AG04450 (cell line): ENCODE measurements at regions not wholly inside any gene's neighbourhood (a gene's known extent, or its start where the extent isn't known, plus 50 kb on each side); places are given as distances from the start of the nearest gene placed in this dataset.

Experiments
- CTCF ChIA-PET: fragments of 300-600, 350-600 bp; formaldehyde crosslinking; extraction: SDS; loops from one replicate; lab custom pipeline; 2022; ENCODE audit warnings: antibody characterized with exemption, inconsistent platforms; lab: Charles Lee
- POLR2A ChIA-PET: fragments of 350-600 bp; formaldehyde crosslinking; extraction: SDS; loops from one replicate; lab custom pipeline; 2021; ENCODE audit warnings: antibody characterized with exemption, inconsistent platforms; lab: Yijun Ruan, JAX
- DNase-seq: peaks from one replicate; pipeline ENCODE4 v3.0.0-alpha.2; 2011; ENCODE audit warnings: low read depth, low spot score
- H3K27ac ChIP-seq: one replicate; pipeline ENCODE4 v1.5.1; 2012; ENCODE audit warnings: low read depth, low read length, control low read depth
- H3K27me3 ChIP-seq: one replicate; pipeline ENCODE4 v1.6.0; 2012; ENCODE audit warnings: low read length; ENCODE audit not compliant: control insufficient read depth, insufficient read depth
- H3K4me3 ChIP-seq: 2 replicates; pipeline ENCODE4 v1.5.1; 2011; ENCODE audit warnings: mild to moderate bottlenecking, low read depth, low read length, control low read depth
- H3K9me3 ChIP-seq: 2 replicates; pipeline ENCODE4 v1.5.1; 2012; ENCODE audit warnings: low read length; ENCODE audit not compliant: control insufficient read depth, insufficient read depth
- TF ChIP-seq, protein P1 (sequence below): IDR thresholded peaks from 2 replicates; pipeline ENCODE4 v1.5.1; 2011; ENCODE audit warnings: low read depth, low read length, control low read depth, inconsistent platforms

DNA sequence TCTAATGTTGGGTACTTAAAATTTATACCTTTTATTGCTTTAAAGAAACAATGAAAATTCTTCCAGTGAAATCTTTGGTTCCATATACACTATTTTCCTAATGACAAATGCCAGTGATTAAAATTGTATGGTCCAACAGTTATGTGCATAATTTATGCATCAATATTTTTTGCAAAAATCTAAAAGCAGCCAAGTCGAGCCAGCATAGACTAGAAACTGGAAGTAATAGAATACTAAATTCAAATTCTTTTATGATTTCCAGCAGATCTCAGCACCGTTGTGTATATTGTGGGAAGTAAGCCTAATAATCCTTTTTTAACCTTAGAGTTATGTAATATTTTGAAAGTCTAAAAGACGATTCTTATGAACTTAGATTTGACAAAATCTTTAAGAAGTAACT, 652.0 kb upstream of the GOLIM4 start:
- no peak for DNase-seq
- no peaks in the 10 kb centered on the region for H3K27me3 ChIP-seq
- POLR2A ChIA-PET: no interaction called here
- H3K9me3 ChIP-seq: no peaks in the 10 kb centered on the region
- no peak overlapping the region for H3K4me3 ChIP-seq
- H3K27ac ChIP-seq: no peak overlapping the region
- CTCF ChIA-PET: interaction anchor here (1.0 kb wide), 1 partner anchor 100 kb away, joined by 3 read pairs; no protein-coding TSS in a partner anchor
- TF ChIP-seq, protein P1, sequence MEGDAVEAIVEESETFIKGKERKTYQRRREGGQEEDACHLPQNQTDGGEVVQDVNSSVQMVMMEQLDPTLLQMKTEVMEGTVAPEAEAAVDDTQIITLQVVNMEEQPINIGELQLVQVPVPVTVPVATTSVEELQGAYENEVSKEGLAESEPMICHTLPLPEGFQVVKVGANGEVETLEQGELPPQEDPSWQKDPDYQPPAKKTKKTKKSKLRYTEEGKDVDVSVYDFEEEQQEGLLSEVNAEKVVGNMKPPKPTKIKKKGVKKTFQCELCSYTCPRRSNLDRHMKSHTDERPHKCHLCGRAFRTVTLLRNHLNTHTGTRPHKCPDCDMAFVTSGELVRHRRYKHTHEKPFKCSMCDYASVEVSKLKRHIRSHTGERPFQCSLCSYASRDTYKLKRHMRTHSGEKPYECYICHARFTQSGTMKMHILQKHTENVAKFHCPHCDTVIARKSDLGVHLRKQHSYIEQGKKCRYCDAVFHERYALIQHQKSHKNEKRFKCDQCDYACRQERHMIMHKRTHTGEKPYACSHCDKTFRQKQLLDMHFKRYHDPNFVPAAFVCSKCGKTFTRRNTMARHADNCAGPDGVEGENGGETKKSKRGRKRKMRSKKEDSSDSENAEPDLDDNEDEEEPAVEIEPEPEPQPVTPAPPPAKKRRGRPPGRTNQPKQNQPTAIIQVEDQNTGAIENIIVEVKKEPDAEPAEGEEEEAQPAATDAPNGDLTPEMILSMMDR: no peak

DNA sequence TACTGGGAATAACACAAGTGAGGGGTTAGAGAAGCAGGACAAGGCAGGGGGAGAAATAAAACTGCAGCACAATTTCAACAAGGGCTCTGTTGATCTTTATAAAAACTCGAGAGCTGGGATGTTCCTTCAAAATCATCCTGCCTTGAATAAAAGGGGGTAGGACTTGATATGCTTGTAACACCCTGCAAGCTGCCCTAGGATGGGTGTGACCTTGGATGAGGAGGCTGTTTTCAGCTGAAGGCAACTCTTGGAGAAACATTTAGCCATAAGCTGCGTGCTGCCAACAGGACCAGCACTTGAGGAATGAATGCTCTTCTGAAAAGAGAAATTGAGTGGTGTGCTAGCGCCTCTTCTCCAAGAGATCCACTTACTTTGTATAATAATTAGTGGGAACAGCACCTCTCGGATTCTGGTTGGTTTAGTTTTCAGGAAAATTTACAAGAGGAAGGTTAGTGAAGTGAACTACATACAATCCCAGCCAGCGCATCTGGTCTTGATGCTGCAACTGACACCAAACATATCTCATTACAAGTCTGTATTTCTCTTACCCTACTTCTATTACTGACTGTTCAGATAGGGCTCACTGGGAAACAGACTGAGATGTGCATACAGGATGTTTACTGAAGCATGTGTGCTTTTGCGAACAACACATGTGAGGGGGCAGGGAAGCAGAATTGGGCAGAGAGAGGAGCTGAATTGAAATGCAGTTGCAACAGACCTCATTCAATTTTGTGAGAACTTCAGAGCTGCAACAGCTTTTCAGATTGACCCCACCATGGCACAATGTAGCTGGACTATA, 643.0 kb upstream of the GOLIM4 start:
- ChIA-PET POLR2A (no interaction called here), CTCF (no interaction called here)
- no peak overlapping the region for H3K4me3 ChIP-seq
- no peak overlapping the region for H3K27ac ChIP-seq
- TF ChIP-seq, protein P1: no peak
- H3K9me3 ChIP-seq: no peaks in the 10 kb centered on the region
- no peak for DNase-seq
- H3K27me3 ChIP-seq: no peaks in the 10 kb centered on the region

- TF ChIP-seq, protein P1: no peak
- Histone ChIP-seq H3K27me3 (no peaks in the 10 kb centered on the region), H3K27ac (no peak overlapping the region), H3K9me3 (no peaks in the 10 kb centered on the region), H3K4me3 (no peak overlapping the region)
- ChIA-PET POLR2A (no interaction called here), CTCF (interaction anchor here (0.8 kb wide), 1 partner anchor 129 kb away, joined by 3 read pairs; no protein-coding TSS in a partner anchor)
- no peak for DNase-seq
These were observed 640.5 kb upstream of the GOLIM4 start for GRCh38 chr3:168736202-168736601.

GRCh38 chr3:168730073-168730472, 634.3 kb upstream of the GOLIM4 start:
- H3K4me3 ChIP-seq: no peak overlapping the region
- POLR2A ChIA-PET: no interaction called here
- CTCF ChIA-PET: no interaction called here
- no peaks in the 10 kb centered on the region for H3K27me3 ChIP-seq
- no peak for DNase-seq
- TF ChIP-seq, protein P1: no peak
- H3K9me3 ChIP-seq: no peaks in the 10 kb centered on the region
- no peak overlapping the region for H3K27ac ChIP-seq

- ChIA-PET CTCF (no interaction called here), POLR2A (no interaction called here)
- Histone ChIP-seq H3K27ac (no peak overlapping the region), H3K4me3 (no peak overlapping the region), H3K9me3 (no peaks in the 10 kb centered on the region), H3K27me3 (no peaks in the 10 kb centered on the region)
- no peak for DNase-seq
- TF ChIP-seq, protein P1: no peak
These were observed 626.4 kb upstream of the GOLIM4 start for GRCh38 chr3:168722091-168722490.
